ENCODE measurements at regions not wholly inside any gene's neighbourhood (a gene's known extent, or its start where the extent isn't known, plus 50 kb on each side); places are given as distances from the start of the nearest gene placed in this dataset.

DNA sequence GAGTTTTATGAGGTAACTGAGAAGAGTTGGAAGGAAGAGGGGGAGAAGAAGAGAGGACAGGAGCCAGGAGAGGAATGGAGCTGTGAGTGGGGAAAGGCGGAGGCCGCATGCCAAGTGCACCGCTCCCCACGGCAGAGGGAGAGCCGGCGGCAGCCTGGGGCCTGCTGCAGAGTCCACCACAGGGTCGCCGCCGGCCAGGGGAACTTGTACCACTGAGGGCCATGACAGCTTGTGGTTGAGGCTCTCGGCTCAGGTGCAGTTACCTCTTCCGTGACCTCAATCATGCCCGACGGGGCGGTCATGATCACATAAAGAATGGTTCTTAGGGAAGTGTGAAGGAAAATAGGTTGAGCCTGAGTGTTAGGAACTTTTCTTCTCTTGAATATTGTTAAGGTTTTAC, 325.0 kb downstream of the SNAPC1 start:
- no peak for DNase-seq (ENCODE audit: low read depth)

- no peak for DNase-seq (ENCODE audit: low read depth)
Measured at GRCh38 chr14:62093736-62094135, 331.5 kb downstream of the SNAPC1 start.

DNA sequence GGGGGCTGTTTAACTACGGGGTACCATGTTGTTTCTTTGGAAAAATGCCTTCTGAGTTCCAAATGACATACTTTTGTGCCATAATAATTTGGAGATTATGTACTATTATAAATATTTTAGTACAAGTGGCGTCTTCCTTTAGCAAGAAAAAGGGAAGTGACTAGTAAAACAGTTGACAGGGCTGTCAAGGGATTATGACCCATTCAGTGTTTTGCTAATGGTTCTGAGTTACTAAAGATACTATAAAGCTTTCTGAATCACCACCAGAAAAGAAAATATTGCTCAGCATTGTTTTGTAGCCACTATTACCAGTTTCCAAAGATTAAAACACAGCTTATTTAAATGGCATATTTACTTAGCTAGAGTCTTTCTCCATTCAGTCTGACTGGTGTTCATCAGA, 334.9 kb downstream of the SNAPC1 start:
- no peak for DNase-seq (ENCODE audit: low read depth)

- DNase-seq (ENCODE audit: low read depth): no peak
Measured at GRCh38 chr14:62097824-62098223, 335.6 kb downstream of the SNAPC1 start.

DNA sequence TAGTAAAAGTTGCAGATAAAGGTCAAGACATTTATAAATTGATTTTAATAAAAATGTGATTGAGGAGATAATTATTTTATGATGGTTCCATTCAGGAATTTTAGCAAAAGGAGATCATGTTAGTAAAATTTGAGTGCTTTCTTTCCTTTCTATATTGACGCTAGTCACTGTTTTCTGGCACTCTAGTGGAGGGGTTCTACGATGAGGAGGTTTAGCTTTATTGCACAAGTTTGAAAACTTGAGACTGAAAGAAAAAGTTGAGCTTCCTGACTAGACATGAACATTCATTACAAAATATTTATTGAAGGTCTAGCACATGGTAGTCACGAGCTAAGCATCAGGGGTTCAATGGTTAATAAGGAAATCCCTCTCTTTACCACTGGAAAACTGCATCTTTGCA, 336.1 kb downstream of the SNAPC1 start:
- no peak for DNase-seq (ENCODE audit: low read depth)

DNA sequence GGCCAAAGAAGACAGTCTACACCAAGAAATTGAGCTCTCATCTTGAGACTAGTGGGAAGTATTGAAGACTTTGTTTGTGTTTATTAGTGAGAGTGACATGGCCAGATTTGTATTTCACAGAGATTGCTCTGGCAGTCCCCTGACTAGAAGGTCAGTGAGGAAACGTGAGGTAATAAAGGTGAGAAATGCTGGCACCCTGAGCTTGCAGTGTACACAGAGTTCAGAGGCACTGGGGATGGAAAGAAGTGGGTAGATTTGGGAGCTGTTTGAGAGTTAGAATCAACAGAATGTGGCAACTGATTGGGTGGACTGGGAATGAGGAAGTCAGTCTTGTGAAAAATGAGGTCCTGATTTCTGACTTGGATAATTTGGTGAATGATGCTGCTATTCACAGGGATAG, 336.9 kb downstream of the SNAPC1 start:
- no peak for DNase-seq (ENCODE audit: low read depth)

DNA sequence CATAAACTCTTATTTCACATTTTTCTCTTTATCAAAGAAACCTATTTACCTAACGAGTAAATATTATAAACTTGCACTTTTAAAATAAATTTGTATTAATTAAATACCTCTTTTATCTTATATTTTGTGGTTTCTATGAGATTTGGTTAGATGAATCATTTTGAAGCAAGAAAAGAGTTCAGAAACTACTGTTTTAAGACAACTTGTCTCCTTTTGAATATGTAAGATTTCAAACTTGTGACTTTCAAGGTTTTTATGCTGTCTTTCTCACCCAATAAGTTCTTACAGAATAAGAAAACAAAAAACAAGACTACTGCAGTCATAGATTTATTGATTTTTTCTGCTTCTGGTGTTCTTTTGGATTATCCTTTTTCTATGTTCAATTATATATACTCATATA, 339.0 kb downstream of the SNAPC1 start:
- no peak for DNase-seq (ENCODE audit: low read depth)

- no peak for DNase-seq (ENCODE audit: low read depth)
Measured at GRCh38 chr14:62101673-62102348, 339.6 kb downstream of the SNAPC1 start.

DNA sequence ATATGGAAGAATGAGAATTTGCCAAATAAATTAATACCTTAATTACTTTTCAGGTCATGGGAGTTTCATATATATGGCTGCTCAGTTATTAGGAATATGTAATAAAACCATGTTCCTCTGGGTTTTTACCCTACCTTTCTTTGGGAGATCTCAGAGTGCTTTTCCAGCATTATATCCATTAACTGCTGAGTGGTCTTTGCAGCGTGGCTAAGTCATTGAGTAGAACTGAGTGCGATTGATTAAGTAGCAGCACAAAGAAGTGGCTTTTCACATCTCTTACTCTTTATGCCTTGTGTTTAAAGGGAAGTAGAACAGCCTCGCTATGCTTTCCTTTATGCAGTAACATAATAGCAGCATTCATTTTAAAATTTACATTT, 340.1 kb downstream of the SNAPC1 start:
- DNase-seq (ENCODE audit: low read depth): no peak

GRCh38 chr14:62103464-62103863, 341.2 kb downstream of the SNAPC1 start:
- DNase-seq (ENCODE audit: low read depth): no peak

- DNase-seq (ENCODE audit: low read depth): no peak
Measured at GRCh38 chr14:62110941-62111340, 348.7 kb downstream of the SNAPC1 start.

GRCh38 chr14:62117010-62117750, 355.0 kb downstream of the SNAPC1 start:
- peak; percentile 40 for DNase-seq (ENCODE audit: low read depth)

DNA sequence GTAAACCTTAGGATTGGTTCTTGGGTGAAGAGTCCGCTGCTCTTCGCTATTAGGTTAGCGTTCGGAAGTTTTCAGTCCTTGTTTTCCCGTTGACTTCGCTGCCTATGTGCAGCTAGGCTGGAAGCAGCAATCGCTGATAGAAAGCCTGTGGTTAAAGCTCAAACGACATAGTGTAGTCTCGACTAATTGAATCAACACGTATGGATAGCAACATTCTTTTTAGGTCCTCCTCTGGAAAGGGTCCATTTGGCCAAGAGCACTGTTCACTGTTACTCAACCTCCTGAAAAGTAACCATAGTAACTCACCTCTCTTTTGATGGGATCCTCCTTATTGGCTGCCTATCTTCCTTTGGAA, 355.5 kb downstream of the SNAPC1 start:
- DNase-seq (ENCODE audit: low read depth): no peak

GRCh38 chr14:62118461-62118860, 356.2 kb downstream of the SNAPC1 start:
- no peak for DNase-seq (ENCODE audit: low read depth)

GRCh38 chr14:62118871-62119270, 356.7 kb downstream of the SNAPC1 start:
- DNase-seq (ENCODE audit: low read depth): no peak

- DNase-seq (ENCODE audit: low read depth): no peak
Measured at GRCh38 chr14:62123961-62124360, 361.7 kb downstream of the SNAPC1 start.

GRCh38 chr14:62125793-62126192, 363.6 kb downstream of the SNAPC1 start:
- no peak for DNase-seq (ENCODE audit: low read depth)

DNA sequence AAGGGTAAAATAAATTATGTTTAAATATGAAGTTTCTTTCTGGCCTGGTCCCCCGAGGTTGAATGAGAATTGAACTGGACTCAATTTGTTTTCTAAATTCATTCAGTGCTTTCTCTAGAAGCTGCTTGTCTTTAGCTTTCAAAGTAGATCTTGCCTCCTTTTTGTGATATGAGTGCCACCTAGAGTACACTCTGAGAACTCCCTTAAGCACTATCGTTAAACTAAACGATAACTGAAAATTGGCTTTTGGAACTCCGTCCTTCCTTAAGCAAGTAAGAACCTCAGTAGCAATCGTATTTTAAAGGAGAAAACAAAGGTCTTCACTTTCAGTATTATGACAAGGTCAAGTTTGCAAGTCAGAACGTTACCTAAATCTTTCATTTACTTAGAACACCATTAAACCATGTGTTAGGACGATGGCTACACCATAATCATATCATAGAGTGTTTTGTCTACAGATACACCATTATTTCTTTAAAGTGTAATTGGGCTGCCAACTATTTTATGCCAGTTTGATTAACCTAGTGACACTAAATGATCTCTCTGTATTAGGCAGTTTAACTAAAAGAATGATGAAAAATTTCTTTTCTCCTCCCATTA, 364.8 kb downstream of the SNAPC1 start:
- no peak for DNase-seq (ENCODE audit: low read depth)

DNA sequence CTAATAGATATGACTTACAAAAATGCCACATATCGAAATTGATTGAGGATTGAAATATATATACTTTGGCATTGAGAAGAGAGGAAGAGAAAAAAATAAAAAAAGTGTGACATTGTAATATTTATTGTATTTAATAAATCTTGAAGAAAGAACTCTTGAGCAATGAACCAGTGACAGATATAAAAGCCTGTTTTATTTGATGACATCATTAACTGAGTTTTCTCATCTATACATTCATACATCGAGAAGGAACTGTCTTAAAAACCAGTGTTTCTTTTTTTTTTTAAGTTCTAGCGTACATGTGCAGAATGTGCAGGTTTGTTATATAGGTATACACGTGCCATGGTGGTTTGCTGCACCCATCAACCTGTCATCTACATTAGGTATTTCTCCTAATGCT, 368.2 kb downstream of the SNAPC1 start:
- no peak for DNase-seq (ENCODE audit: low read depth)

DNA sequence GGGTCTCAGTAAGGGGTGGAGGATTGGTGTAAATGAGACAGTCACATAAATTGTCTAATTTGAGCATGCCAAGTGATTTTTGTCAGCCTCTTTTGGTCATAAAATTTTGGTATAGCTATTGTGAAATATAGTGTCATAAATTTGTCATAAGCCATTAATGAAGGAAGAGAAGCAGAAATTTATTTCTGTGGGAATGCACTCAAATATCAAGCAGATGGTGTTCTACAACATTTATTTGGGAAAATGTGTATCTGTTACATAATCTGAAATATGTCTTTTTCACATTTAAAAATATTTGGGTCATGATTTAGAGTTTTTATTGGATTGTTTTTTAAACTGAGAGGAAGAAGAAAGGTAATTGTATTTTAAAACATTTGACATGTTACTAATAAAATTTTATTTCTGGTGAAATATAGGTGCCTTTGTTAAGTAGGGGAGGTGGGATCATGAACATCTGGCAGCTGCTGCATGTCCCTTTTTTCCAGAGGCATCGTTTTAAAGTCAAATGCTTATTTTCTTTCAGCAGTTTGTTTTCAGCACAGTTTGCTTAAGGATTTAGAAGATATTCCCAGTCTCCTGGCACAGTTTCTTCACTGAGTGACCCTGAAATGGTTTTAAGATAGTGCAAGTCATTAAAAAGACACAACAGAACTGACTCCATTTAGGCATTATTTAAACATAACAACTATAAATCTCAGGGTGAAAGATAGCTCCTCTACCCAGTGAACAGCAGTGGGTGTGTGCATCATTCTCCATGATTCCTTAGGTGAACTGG, 371.7 kb downstream of the SNAPC1 start:
- no peak for DNase-seq (ENCODE audit: low read depth)

- no peak for DNase-seq (ENCODE audit: low read depth)
Measured at GRCh38 chr14:62138593-62138992, 376.4 kb downstream of the SNAPC1 start.

- DNase-seq (ENCODE audit: low read depth): no peak
Measured at GRCh38 chr14:62141139-62141538, 378.9 kb downstream of the SNAPC1 start.

- DNase-seq (ENCODE audit: low read depth): no peak
Measured at GRCh38 chr14:62143245-62143644, 381.0 kb downstream of the SNAPC1 start.

Measured in stimulated activated CD8-positive, alpha-beta memory T cell treated with anti-CD3 and anti-CD28 coated beads, Interleukin-4, amount 100 ng/mL, for 24 hours (primary cell).